ENCODE measurements at regions not wholly inside any gene's neighbourhood (a gene's known extent, or its start where the extent isn't known, plus 50 kb on each side); places are given as distances from the start of the nearest gene placed in this dataset.

DNA sequence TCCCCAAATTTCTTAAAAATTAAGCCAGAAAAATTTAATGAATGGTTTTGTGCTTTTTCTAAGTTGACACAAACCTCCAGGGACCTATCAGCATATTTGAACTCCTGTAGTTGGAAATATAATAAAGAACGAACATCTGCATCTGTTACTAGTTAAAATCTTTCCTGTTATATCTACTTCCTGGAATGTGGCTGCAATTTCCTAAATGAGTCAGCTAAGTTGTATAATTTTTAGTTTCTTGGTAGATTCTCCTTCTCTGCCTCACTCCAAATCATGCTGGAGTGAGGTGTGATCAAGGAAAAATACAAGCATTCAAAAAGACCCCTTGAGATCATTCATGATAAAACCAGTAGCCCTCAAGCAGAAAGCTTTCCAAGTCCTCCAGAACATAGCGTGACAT is 106.2 kb upstream of the MCTP2 start:
- ATAC-seq: peak; percentile 26; the same call in 1 of the 3 replicates
- TF ChIP-seq SNAI2 (CRISPR knock-in tag; IDR thresholded peaks at IDR 0.05): no peak
- TF ChIP-seq ZNF565 (CRISPR knock-in tag; conservative IDR thresholded peaks at IDR 0.05; ENCODE audit: low read depth): no peak
- no peak for TF ChIP-seq OSR1 (CRISPR knock-in tag; IDR thresholded peaks at IDR 0.05)
- no peak for TF ChIP-seq ISL1 (CRISPR knock-in tag; IDR thresholded peaks at IDR 0.05)
- no peak for TF ChIP-seq ZC3H10 (CRISPR knock-in tag; IDR thresholded peaks at IDR 0.05)
- TF ChIP-seq GLIS3 (CRISPR knock-in tag; IDR thresholded peaks at IDR 0.05): no peak
- no peak for TF ChIP-seq ESRRG (CRISPR knock-in tag; IDR thresholded peaks at IDR 0.05)
- TF ChIP-seq ZNF8 (CRISPR knock-in tag; IDR thresholded peaks at IDR 0.05): no peak
- no peak for TF ChIP-seq ZFP30 (CRISPR knock-in tag; IDR thresholded peaks at IDR 0.05)
- TF ChIP-seq, protein P1, sequence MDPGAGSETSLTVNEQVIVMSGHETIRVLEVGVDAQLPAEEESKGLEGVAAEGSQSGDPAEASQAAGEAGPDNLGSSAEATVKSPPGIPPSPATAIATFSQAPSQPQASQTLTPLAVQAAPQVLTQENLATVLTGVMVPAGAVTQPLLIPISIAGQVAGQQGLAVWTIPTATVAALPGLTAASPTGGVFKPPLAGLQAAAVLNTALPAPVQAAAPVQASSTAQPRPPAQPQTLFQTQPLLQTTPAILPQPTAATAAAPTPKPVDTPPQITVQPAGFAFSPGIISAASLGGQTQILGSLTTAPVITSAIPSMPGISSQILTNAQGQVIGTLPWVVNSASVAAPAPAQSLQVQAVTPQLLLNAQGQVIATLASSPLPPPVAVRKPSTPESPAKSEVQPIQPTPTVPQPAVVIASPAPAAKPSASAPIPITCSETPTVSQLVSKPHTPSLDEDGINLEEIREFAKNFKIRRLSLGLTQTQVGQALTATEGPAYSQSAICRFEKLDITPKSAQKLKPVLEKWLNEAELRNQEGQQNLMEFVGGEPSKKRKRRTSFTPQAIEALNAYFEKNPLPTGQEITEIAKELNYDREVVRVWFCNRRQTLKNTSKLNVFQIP (CRISPR knock-in tag; IDR thresholded peaks at IDR 0.05; ENCODE audit: borderline replicate concordance, low read depth): no peak

DNA sequence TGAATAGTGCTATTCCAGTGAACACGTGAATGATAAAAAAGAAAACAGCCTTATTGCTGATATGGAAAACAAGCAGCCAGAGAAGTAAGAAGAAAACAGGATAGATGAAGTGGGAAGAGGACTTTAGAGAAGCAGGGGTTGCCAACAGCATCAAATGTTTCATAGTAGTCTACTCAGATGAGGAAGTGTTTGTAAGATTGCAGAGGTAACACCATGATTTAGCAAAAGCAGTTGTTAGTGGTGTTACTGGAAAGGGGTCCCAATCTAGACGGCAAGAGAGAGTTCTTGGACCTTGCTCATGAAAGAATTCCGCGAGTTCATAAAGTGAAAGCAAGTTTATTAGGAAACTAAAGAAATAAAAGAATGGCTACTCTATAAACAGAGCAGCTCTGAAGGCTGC is 108.8 kb upstream of the MCTP2 start:
- no peak for TF ChIP-seq RARB (CRISPR knock-in tag; IDR thresholded peaks at IDR 0.05)
- no peak for TF ChIP-seq GLIS3 (CRISPR knock-in tag; IDR thresholded peaks at IDR 0.05)
- no peak for TF ChIP-seq ESRRG (CRISPR knock-in tag; IDR thresholded peaks at IDR 0.05)
- TF ChIP-seq ZFP3 (CRISPR knock-in tag; IDR thresholded peaks at IDR 0.05): no peak
- no peak for TF ChIP-seq SNAI2 (CRISPR knock-in tag; IDR thresholded peaks at IDR 0.05)
- TF ChIP-seq PPARA (CRISPR knock-in tag; IDR thresholded peaks at IDR 0.05; ENCODE audit: borderline replicate concordance): no peak
- no peak for TF ChIP-seq PATZ1 (CRISPR knock-in tag; IDR thresholded peaks at IDR 0.05; ENCODE audit: borderline replicate concordance)
- TF ChIP-seq ZNF565 (CRISPR knock-in tag; conservative IDR thresholded peaks at IDR 0.05; ENCODE audit: low read depth): no peak
- TF ChIP-seq, protein P1 (CRISPR knock-in tag; IDR thresholded peaks at IDR 0.05; ENCODE audit: borderline replicate concordance, low read depth): no peak
- no peak for TF ChIP-seq ZFP30 (CRISPR knock-in tag; IDR thresholded peaks at IDR 0.05)
- no peak for TF ChIP-seq ARNTL (CRISPR knock-in tag; IDR thresholded peaks at IDR 0.05; ENCODE audit: borderline replicate concordance, low read depth)
- TF ChIP-seq, protein P2, sequence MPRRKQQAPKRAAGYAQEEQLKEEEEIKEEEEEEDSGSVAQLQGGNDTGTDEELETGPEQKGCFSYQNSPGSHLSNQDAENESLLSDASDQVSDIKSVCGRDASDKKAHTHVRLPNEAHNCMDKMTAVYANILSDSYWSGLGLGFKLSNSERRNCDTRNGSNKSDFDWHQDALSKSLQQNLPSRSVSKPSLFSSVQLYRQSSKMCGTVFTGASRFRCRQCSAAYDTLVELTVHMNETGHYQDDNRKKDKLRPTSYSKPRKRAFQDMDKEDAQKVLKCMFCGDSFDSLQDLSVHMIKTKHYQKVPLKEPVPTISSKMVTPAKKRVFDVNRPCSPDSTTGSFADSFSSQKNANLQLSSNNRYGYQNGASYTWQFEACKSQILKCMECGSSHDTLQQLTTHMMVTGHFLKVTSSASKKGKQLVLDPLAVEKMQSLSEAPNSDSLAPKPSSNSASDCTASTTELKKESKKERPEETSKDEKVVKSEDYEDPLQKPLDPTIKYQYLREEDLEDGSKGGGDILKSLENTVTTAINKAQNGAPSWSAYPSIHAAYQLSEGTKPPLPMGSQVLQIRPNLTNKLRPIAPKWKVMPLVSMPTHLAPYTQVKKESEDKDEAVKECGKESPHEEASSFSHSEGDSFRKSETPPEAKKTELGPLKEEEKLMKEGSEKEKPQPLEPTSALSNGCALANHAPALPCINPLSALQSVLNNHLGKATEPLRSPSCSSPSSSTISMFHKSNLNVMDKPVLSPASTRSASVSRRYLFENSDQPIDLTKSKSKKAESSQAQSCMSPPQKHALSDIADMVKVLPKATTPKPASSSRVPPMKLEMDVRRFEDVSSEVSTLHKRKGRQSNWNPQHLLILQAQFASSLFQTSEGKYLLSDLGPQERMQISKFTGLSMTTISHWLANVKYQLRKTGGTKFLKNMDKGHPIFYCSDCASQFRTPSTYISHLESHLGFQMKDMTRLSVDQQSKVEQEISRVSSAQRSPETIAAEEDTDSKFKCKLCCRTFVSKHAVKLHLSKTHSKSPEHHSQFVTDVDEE (CRISPR knock-in tag; IDR thresholded peaks at IDR 0.05): no peak
- no peak for TF ChIP-seq TCF4 (CRISPR knock-in tag; IDR thresholded peaks at IDR 0.05; ENCODE audit: borderline replicate concordance)
- TF ChIP-seq, protein P3, sequence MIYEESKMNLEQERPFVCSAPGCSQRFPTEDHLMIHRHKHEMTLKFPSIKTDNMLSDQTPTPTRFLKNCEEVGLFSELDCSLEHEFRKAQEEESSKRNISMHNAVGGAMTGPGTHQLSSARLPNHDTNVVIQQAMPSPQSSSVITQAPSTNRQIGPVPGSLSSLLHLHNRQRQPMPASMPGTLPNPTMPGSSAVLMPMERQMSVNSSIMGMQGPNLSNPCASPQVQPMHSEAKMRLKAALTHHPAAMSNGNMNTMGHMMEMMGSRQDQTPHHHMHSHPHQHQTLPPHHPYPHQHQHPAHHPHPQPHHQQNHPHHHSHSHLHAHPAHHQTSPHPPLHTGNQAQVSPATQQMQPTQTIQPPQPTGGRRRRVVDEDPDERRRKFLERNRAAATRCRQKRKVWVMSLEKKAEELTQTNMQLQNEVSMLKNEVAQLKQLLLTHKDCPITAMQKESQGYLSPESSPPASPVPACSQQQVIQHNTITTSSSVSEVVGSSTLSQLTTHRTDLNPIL (CRISPR knock-in tag; IDR thresholded peaks at IDR 0.05; ENCODE audit: low read depth): no peak
- TF ChIP-seq CSRNP3 (CRISPR knock-in tag; IDR thresholded peaks at IDR 0.05): no peak
- TF ChIP-seq BACH2 (CRISPR knock-in tag; IDR thresholded peaks at IDR 0.05; ENCODE audit: borderline replicate concordance): no peak
- TF ChIP-seq ZNF8 (CRISPR knock-in tag; IDR thresholded peaks at IDR 0.05): no peak
- no peak for TF ChIP-seq ZC3H10 (CRISPR knock-in tag; IDR thresholded peaks at IDR 0.05)
- ATAC-seq: no peak
